ENCODE measurements at regions not wholly inside any gene's neighbourhood (a gene's known extent, or its start where the extent isn't known, plus 50 kb on each side); places are given as distances from the start of the nearest gene placed in this dataset.

DNA sequence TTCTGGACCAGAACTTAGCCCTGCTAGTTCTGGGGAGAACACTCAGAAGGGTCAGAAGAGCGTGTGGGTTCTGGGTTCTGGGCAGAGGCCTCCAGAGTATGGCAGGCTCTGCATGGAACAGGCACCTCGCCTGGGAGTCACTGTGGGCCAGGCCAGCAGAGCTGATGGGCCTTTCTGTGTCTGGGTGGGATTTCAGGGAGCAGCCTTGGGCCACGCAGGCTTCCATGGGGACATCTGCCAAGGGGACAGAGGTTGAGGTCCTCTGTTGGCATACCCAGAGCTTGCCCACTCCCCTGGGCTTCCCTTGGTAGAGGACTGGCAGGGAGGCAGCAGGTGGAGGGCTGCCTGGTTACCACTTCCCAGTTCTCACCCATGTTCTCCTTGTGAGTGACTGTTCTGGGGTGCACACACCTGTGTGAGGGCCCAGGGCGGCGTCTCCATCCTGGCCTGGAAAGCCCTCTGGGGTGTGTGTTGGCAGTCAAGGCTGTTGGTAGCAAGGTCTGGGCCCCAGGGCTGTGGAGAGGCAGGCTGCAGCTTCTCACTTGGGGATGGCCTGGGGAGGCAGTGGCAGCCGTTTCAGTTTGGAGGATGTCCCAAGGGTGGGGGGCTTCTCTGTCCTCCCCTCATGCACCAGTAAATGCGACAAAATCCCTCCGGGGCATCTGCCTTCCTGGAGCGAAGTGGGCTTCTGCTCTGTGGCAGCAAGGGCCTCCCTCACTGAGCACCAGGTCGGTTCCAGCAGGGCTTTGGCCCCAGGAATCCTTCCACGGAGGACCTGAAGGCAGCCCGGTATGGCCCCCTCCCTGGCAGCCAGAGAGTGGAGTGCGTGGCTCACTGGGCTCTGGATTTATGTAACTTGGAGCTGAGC is 74.6 kb upstream of the HDAC4 start:
- no TSS peak for BruUV-seq (replicated peaks)
- 24% methylated on average over 13 of the region's 13 CpGs for WGBS (ENCODE audit: insufficient coverage, insufficient replicate concordance, low lambda C conversion rate, missing lambda C conversion rate)
- Histone ChIP-seq H3K27ac (ENCODE audit: control insufficient read depth, insufficient read depth) (no peak overlapping the region), H2AFZ (ENCODE audit: control insufficient read depth, low read depth, low read length) (no peak overlapping the region), H3K4me3 (no peak overlapping the region), H3K4me1 (ENCODE audit: control insufficient read depth, insufficient read depth, low read length) (no peaks in the 10 kb centered on the region), H3K79me2 (ENCODE audit: control insufficient read depth, insufficient read depth, low read length) (no peaks in the 10 kb centered on the region), H3K4me2 (ENCODE audit: control insufficient read depth, insufficient read depth) (no peak overlapping the region), H3K9ac (ENCODE audit: control insufficient read depth, insufficient read depth, low read length) (no peak overlapping the region), H3K9me3 (replicated peaks; ENCODE audit: control insufficient read depth, insufficient read depth, low read length) (no peaks in the 10 kb centered on the region), H4K20me1 (ENCODE audit: control insufficient read depth, insufficient read depth) (no peaks in the 10 kb centered on the region), H3K27me3 (replicated peaks in 1 of 2; ENCODE audit: control insufficient read depth in 2 of 2, insufficient read depth in 2 of 2, low read length in 1 of 2) (no peaks in the 10 kb centered on the region; a peak in 1 of 4 replicates), H3K36me3 (ENCODE audit: control insufficient read depth in 2 of 2, insufficient read depth in 2 of 2, low read length in 1 of 2) (no peaks in the 10 kb centered on the region)
- intact Hi-C loops (cut with micrococcal nuclease; ENCODE audit: unreplicated experiment) (no loop called here), in situ Hi-C loops (cut with MboI) (no loop called here)
- ChIA-PET RAD21 (ENCODE audit: unreplicated experiment) (no interaction called here), CTCF (no interaction called here), POLR2A (no interaction called here), SMC1A (ENCODE audit: uncharacterized antibody, unreplicated experiment) (no interaction called here)
- no peak for ATAC-seq
- DNase-seq (ENCODE audit: low read depth, low spot score) = no peak
- FAIRE-seq = no peak
- TF ChIP-seq IRF4 (IDR thresholded peaks at IDR 0.05; ENCODE audit: low read depth, low read length) (no peak), BCL11A (IDR thresholded peaks at IDR 0.05; ENCODE audit: low read depth, low read length) (no peak), ESRRA (IDR thresholded peaks at IDR 0.05; ENCODE audit: low read length) (no peak), FOXK2 (IDR thresholded peaks at IDR 0.05) (no peak), SMC3 (IDR thresholded peaks at IDR 0.05; ENCODE audit: borderline replicate concordance, low read length) (no peak), DPF2 (IDR thresholded peaks at IDR 0.05) (no peak), TCF7 (IDR thresholded peaks at IDR 0.05; ENCODE audit: borderline replicate concordance) (no peak), PAX5 (IDR thresholded peaks at IDR 0.05; ENCODE audit: borderline replicate concordance, low read depth, low read length) (no peak), RBBP5 (conservative IDR thresholded peaks at IDR 0.05) (no peak), POLR2AphosphoS2 (IDR thresholded peaks at IDR 0.05; ENCODE audit: low read depth, low read length) (no peak), POLR2A (IDR thresholded peaks at IDR 0.05; ENCODE audit: low read depth, low read length) (no peak), EP300 (IDR thresholded peaks at IDR 0.05; ENCODE audit: borderline replicate concordance in 1 of 2, control insufficient read depth in 1 of 2, low read depth in 2 of 2, low read length in 2 of 2) (no peak), MEF2A (IDR thresholded peaks at IDR 0.05; ENCODE audit: insufficient read depth, low read depth, low read length) (no peak), MEF2B (IDR thresholded peaks at IDR 0.05; ENCODE audit: partially characterized antibody, poor library complexity, severe bottlenecking) (no peak)
- TF ChIP-seq, protein P1, sequence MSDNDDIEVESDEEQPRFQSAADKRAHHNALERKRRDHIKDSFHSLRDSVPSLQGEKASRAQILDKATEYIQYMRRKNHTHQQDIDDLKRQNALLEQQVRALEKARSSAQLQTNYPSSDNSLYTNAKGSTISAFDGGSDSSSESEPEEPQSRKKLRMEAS (IDR thresholded peaks at IDR 0.05; ENCODE audit: low read depth, low read length) = no peak
- TF ChIP-seq, protein P2, sequence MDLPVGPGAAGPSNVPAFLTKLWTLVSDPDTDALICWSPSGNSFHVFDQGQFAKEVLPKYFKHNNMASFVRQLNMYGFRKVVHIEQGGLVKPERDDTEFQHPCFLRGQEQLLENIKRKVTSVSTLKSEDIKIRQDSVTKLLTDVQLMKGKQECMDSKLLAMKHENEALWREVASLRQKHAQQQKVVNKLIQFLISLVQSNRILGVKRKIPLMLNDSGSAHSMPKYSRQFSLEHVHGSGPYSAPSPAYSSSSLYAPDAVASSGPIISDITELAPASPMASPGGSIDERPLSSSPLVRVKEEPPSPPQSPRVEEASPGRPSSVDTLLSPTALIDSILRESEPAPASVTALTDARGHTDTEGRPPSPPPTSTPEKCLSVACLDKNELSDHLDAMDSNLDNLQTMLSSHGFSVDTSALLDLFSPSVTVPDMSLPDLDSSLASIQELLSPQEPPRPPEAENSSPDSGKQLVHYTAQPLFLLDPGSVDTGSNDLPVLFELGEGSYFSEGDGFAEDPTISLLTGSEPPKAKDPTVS (IDR thresholded peaks at IDR 0.05; ENCODE audit: low read depth, low read length) = no peak
- TF ChIP-seq, protein P3, sequence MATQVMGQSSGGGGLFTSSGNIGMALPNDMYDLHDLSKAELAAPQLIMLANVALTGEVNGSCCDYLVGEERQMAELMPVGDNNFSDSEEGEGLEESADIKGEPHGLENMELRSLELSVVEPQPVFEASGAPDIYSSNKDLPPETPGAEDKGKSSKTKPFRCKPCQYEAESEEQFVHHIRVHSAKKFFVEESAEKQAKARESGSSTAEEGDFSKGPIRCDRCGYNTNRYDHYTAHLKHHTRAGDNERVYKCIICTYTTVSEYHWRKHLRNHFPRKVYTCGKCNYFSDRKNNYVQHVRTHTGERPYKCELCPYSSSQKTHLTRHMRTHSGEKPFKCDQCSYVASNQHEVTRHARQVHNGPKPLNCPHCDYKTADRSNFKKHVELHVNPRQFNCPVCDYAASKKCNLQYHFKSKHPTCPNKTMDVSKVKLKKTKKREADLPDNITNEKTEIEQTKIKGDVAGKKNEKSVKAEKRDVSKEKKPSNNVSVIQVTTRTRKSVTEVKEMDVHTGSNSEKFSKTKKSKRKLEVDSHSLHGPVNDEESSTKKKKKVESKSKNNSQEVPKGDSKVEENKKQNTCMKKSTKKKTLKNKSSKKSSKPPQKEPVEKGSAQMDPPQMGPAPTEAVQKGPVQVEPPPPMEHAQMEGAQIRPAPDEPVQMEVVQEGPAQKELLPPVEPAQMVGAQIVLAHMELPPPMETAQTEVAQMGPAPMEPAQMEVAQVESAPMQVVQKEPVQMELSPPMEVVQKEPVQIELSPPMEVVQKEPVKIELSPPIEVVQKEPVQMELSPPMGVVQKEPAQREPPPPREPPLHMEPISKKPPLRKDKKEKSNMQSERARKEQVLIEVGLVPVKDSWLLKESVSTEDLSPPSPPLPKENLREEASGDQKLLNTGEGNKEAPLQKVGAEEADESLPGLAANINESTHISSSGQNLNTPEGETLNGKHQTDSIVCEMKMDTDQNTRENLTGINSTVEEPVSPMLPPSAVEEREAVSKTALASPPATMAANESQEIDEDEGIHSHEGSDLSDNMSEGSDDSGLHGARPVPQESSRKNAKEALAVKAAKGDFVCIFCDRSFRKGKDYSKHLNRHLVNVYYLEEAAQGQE (IDR thresholded peaks at IDR 0.05; ENCODE audit: low read depth, low read length) = no peak
- TF ChIP-seq, protein P4, sequence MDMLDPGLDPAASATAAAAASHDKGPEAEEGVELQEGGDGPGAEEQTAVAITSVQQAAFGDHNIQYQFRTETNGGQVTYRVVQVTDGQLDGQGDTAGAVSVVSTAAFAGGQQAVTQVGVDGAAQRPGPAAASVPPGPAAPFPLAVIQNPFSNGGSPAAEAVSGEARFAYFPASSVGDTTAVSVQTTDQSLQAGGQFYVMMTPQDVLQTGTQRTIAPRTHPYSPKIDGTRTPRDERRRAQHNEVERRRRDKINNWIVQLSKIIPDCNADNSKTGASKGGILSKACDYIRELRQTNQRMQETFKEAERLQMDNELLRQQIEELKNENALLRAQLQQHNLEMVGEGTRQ (IDR thresholded peaks at IDR 0.05; ENCODE audit: borderline replicate concordance, low read depth, low read length) = no peak

All from GM12878 (cell line).